Prostate gland (tissue), 2 donors: ENCODE measurements at regions not wholly inside any gene's neighbourhood (a gene's known extent, or its start where the extent isn't known, plus 50 kb on each side); places are given as distances from the start of the nearest gene placed in this dataset.
"Not testable (repeated sequence)": the region's sequence is repeated elsewhere in the genome, so short reads cannot be mapped to it uniquely, and the experiment has no call there.

Source experiments
- POLR2A ChIP-seq: fragments of 450-650 bp; IDR thresholded peaks from one replicate; pipeline ENCODE4 v1.6.1; 2016; ENCODE audit warnings: antibody characterized with exemption, mild to moderate bottlenecking
- POLR2AphosphoS5 ChIP-seq: sonication (generic); formaldehyde crosslinking; IDR thresholded peaks from one replicate; pipeline ENCODE4 v1.6.1; 2017; ENCODE audit warnings: antibody characterized with exemption
- TF ChIP-seq, protein P1 (sequence below), 4 experiments: fragments of 200-600 bp in 2 of 4; fragments of 450-650 bp in 2 of 4; sonication (generic) in 2 of 4; IDR thresholded peaks; 1 replicate in 3 of 4; 2 replicates in 1 of 4; pipeline ENCODE4 v1.5.1; 2016 to 2019; ENCODE audit warnings: antibody characterized with exemption in 4 of 4, mild to moderate bottlenecking in 2 of 4, moderate library complexity in 2 of 4

- TF ChIP-seq POLR2AphosphoS5, POLR2A: not testable (repeated sequence)
- TF ChIP-seq, protein P1, sequence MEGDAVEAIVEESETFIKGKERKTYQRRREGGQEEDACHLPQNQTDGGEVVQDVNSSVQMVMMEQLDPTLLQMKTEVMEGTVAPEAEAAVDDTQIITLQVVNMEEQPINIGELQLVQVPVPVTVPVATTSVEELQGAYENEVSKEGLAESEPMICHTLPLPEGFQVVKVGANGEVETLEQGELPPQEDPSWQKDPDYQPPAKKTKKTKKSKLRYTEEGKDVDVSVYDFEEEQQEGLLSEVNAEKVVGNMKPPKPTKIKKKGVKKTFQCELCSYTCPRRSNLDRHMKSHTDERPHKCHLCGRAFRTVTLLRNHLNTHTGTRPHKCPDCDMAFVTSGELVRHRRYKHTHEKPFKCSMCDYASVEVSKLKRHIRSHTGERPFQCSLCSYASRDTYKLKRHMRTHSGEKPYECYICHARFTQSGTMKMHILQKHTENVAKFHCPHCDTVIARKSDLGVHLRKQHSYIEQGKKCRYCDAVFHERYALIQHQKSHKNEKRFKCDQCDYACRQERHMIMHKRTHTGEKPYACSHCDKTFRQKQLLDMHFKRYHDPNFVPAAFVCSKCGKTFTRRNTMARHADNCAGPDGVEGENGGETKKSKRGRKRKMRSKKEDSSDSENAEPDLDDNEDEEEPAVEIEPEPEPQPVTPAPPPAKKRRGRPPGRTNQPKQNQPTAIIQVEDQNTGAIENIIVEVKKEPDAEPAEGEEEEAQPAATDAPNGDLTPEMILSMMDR (IDR thresholded peaks at IDR 0.05): not testable (repeated sequence)
Observed at GRCh38 chr1:183620-184335, 267.7 kb downstream of the OR4F29 start.
